ENCODE measurements at regions not wholly inside any gene's neighbourhood (a gene's known extent, or its start where the extent isn't known, plus 50 kb on each side); places are given as distances from the start of the nearest gene placed in this dataset.
A peak's percentile ranks its signal among the peaks of the same experiment; 100 is the strongest.

DNA sequence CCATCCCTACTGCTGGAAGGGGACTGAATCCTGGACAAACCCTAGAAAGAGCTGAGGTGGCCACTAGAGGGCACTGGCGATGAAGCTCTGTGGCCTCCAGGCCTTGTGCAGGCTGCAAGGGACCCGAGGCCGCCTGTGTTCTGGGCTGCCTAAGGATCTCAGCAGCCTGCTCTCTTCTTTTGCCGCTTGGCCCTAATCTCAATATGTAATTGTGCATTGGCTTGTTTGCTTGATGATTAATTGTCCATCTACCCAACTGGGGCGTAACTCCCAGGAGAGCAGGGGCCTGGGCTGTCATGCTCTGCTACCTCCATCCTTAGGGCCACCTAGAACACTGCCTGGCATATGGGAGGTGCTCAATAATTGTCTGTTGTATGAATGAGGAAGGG is 73.8 kb downstream of the SYNE3 start:
- peak; percentile 41 to 54 for DNase-seq (ENCODE audit: low read depth in 2 of 2, low spot score in 1 of 2)

GRCh38 chr14:95442016-95442632 is 74.3 kb downstream of the SYNE3 start:
- no peak for DNase-seq (ENCODE audit: low read depth in 2 of 2, low spot score in 1 of 2)

DNA sequence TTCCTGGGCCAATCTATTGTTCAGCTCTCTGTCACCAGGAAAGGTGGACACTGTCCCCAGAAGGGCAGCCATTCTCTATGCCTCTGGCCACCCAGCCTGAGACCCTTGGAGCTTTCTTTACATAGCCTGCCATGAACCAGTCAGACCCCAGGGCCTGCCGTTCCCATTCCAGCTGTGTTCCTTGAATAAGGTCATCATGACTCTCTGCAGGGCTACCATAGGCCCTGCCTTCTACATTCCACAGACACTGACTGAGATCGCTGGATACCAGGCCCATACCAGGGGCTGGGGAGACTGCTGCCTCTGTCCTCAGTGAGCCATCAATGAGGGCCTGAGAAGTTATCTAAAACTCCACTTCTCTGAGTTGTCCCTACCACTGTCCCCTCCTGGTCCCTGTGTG is 75.5 kb downstream of the SYNE3 start:
- no peak for DNase-seq (ENCODE audit: low read depth in 2 of 2, low spot score in 1 of 2)

- DNase-seq (ENCODE audit: low read depth in 2 of 2, low spot score in 1 of 2) = no peak
These were observed 76.0 kb downstream of the SYNE3 start for GRCh38 chr14:95440496-95440895.

- DNase-seq (ENCODE audit: low read depth in 2 of 2, low spot score in 1 of 2) = no peak
These were observed 76.6 kb downstream of the SYNE3 start for GRCh38 chr14:95439881-95440280.

- DNase-seq (ENCODE audit: low read depth in 2 of 2, low spot score in 1 of 2) = no peak
These were observed 78.7 kb downstream of the SYNE3 start for GRCh38 chr14:95437715-95438114.

- DNase-seq (ENCODE audit: low read depth in 2 of 2, low spot score in 1 of 2) = no peak
These were observed 80.1 kb downstream of the SYNE3 start for GRCh38 chr14:95436354-95436753.

DNA sequence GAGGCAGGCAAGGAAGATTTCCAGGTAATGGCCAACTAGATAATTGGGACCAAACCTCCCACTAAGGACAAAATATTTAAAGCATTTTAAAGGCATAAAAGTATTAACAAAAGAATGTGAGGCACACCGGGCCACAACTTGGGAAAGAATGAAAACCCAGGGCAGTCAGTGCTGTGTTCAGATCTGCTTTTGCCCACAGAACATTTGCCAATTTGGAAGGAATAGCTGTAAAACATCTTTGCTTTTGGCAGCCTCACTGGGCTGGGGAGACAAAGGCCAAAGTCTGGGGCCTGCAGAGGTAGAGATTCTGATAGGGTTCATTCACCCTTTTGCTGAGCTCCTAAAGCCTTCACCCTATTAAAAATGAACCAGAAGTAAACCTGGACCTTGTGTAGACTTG is 82.3 kb downstream of the SYNE3 start:
- DNase-seq (ENCODE audit: low read depth in 2 of 2, low spot score in 1 of 2) = no peak

GRCh38 chr14:95433094-95433478 is 83.4 kb downstream of the SYNE3 start:
- DNase-seq (ENCODE audit: low read depth in 2 of 2, low spot score in 1 of 2) = no peak

GRCh38 chr14:95432144-95433093 is 84.0 kb downstream of the SYNE3 start:
- no peak for DNase-seq (ENCODE audit: low read depth in 2 of 2, low spot score in 1 of 2)

DNA sequence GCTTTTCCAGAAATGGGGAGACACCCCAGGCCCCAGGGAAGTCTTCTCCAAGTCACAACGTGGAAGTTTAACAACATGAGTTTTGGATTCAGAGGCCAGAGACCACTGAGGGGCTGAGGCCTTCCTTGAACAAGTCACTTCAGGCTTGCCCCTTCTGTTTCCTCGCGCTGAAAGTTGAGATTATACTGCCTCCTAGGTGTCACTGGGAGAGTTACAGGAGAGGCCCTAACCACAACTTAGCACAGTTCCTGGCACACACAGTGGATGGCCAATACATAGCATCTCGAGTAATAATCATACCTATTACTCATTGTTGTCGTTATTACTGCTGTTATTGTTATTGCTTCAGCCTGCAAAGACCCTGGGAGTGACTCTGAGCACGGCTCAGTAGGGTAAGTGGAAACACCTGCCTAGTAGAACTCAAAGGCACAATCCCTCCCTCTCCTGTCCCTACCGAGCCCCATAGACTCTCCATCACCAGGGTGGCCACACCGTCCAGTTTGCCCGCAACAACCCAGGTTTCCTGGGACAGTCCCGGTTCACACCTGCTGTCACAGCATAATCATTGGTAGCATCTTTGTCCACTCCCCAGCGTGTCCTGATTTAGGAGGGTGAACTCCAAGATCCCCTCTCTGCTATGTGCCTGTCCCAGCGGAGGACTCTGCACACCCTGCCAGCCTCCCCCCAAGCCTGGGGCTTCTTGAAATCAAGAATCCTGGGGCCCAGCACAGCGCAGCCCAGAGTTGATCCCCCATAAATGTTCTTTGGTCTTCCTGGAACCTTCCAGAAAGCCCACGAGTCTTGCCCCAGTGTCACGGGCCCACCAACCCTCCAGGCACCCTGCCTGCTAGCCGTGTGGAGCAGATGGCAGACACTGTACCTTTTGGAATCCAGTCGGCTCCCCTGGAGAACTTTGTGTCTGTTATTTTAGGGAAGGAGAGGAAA is 85.0 kb downstream of the SYNE3 start:
- DNase-seq (ENCODE audit: low read depth in 2 of 2, low spot score in 1 of 2) = no peak

DNA sequence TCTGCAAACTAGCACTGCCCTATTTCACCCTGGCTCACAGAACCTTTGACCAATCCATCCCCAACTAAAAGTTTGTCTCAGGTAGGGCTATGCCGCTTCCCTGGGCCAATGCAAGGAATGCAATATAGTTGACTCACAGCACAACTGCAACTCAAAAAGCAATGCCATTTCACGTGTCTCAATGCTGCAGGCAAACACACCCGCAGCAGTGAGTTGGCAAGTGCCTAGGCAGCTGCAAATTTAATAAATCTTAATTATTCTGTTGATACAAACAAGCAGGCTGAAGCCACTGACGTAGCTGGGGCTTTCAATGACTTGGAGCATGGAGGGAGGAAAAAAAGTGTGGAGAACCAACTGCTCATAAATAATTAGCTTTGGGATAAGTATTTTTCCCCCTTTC is 87.9 kb downstream of the SYNE3 start:
- no peak for DNase-seq (ENCODE audit: low read depth in 2 of 2, low spot score in 1 of 2)

- no peak for DNase-seq (ENCODE audit: low read depth in 2 of 2, low spot score in 1 of 2)
These were observed 90.4 kb downstream of the SYNE3 start for GRCh38 chr14:95426116-95426475.

- DNase-seq (ENCODE audit: low read depth in 2 of 2, low spot score in 1 of 2) = no peak
These were observed 90.9 kb downstream of the SYNE3 start for GRCh38 chr14:95425369-95426115.

- no peak for DNase-seq (ENCODE audit: low read depth in 2 of 2, low spot score in 1 of 2)
These were observed 91.9 kb downstream of the SYNE3 start for GRCh38 chr14:95424529-95424928.

GRCh38 chr14:95421741-95422140 is 94.7 kb downstream of the SYNE3 start:
- DNase-seq (ENCODE audit: low read depth in 2 of 2, low spot score in 1 of 2) = no peak

DNA sequence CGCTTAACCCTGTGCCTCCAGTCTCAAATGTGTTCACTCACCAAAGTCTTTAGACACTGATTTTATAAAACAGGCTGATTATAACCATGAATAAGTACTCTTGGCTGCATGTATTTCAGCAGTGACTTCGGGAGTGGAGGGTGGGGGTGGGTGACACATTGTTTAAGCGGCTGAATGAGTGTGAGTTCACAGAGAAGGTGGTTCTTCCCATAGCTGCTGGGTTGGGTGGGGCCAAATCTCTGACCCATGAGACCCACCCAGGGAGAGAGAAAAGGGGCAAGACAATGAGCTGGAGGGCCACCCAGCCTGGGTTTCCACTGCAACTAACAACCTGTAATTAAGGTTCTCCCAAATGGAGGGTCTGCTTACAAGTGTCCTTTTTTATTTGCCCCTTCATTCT is 96.4 kb downstream of the SYNE3 start:
- no peak for DNase-seq (ENCODE audit: low read depth in 2 of 2, low spot score in 1 of 2)

DNA sequence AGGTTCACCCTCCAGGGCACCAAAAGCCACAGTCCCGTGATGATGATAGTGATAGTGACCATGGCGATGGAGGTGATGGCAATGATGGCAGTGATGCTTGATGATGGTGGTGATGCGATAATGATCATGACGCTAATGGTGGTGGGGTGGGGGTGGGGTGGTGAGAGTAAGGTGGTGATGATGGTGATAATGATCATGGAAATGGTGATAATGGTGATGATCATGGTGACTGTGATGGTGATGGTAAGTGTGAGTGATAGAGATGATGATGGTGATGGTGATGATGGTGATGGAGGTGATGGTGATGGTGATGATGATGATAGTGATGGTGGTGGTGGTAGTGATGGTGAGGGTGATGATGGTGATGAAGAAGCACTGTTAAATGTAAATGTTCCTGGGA is 96.9 kb downstream of the SYNE3 start:
- no peak for DNase-seq (ENCODE audit: low read depth in 2 of 2, low spot score in 1 of 2)

GRCh38 chr14:95418858-95419257 is 97.6 kb downstream of the SYNE3 start:
- DNase-seq (ENCODE audit: low read depth in 2 of 2, low spot score in 1 of 2) = no peak

- DNase-seq (ENCODE audit: low read depth in 2 of 2, low spot score in 1 of 2) = no peak
These were observed 97.8 kb upstream of the CLMN start for GRCh38 chr14:95417492-95417891.

DNA sequence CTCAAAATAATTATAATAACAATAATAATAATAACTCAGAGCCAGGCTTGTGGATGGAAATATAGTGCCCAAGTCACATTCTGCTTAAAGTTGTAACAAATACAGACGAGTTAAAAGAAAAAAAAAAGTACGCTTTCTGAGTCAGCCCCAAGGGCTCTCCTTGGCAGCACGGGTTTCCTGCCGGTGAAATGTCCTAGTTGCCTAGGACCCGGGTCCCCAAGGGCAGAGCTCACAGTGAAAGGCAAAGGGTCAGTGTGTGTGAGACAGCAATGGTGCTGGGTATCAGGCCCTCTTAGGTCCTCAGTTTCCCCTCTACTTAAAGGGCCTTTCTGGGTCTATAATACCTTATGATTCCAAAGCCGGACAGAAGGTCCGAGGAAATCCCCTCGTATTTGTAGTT is 96.3 kb upstream of the CLMN start:
- no peak for DNase-seq (ENCODE audit: low read depth in 2 of 2, low spot score in 1 of 2)

Data from stimulated activated CD8-positive, alpha-beta memory T cell treated with anti-CD3 and anti-CD28 coated beads, Interleukin-4, amount 100 ng/mL, for 4 hours (primary cell).